PC-3 (cell line): ENCODE measurements at regions not wholly inside any gene's neighbourhood (a gene's known extent, or its start where the extent isn't known, plus 50 kb on each side); places are given as distances from the start of the nearest gene placed in this dataset.

Experiments
- ATAC-seq: fragments of 200-7000 bp; cut with Tn5 transposase; 2 replicates; pipeline ENCODE4 v1.9.1; 2020; ENCODE audit warnings: mild to moderate bottlenecking, moderate library complexity
- BruUV-seq: library from RNA; stranded (reverse); fragments of 400-500 nt; replicated peaks from 2 replicates; lab custom pipeline; 2021; lab: Mats Ljungman, UMichigan
- CTCF ChIA-PET: fragments of 300-600 bp; sonication (Branson Sonifier 250); formaldehyde crosslinking; loops from one replicate; lab custom pipeline; 2022; ENCODE audit warnings: antibody characterized with exemption; lab: Charles Lee
- POLR2A ChIA-PET: fragments of 300-600 bp; sonication (Branson Sonifier 250); formaldehyde crosslinking; loops from one replicate; lab custom pipeline; 2022; ENCODE audit warnings: antibody characterized with exemption; ENCODE audit not compliant: unreplicated experiment; lab: Charles Lee
- DNase-seq: peaks from one replicate; pipeline ENCODE4 v3.0.0-alpha.2; 2015
- H2AFZ ChIP-seq: fragments of 300-600 bp; sonication (generic); 2 replicates; pipeline ENCODE4 v1.6.0; 2016; ENCODE audit warnings: antibody characterized with exemption, low read length
- H3F3A ChIP-seq: fragments of 300-600 bp; sonication (generic); one replicate; pipeline ENCODE4 v1.6.0; 2017; ENCODE audit warnings: antibody characterized with exemption, low read length, control low read depth, mild to moderate bottlenecking; ENCODE audit not compliant: unreplicated experiment
- H3K27ac ChIP-seq: fragments of 300-600 bp; sonication (generic); 2 replicates; pipeline ENCODE4 v1.5.1; 2016; ENCODE audit warnings: mild to moderate bottlenecking, low read length
- H3K27me3 ChIP-seq: fragments of 300-600 bp; sonication (generic); 2 replicates; pipeline ENCODE4 v1.6.1; 2016; ENCODE audit warnings: low read length, mixed read lengths
- H3K36me3 ChIP-seq: fragments of 300-600 bp; sonication (generic); 2 replicates; pipeline ENCODE4 v1.6.1; 2016; ENCODE audit warnings: low read depth, mixed run types, low read length, mixed read lengths
- H3K4me1 ChIP-seq: fragments of 300-600 bp; sonication (generic); 2 replicates; pipeline ENCODE4 v1.5.1; 2016; ENCODE audit warnings: low read length; ENCODE audit not compliant: insufficient read depth
- H3K4me2 ChIP-seq: fragments of 300-600 bp; sonication (generic); 2 replicates; pipeline ENCODE4 v1.6.0; 2016; ENCODE audit warnings: low read length
- H3K4me3 ChIP-seq: fragments of 300-600 bp; sonication (generic); 2 replicates; pipeline ENCODE4 v1.5.1; 2016; ENCODE audit warnings: mild to moderate bottlenecking, low read length, mixed read lengths
- H3K79me2 ChIP-seq: fragments of 300-600 bp; sonication (generic); 2 replicates; pipeline ENCODE4 v1.6.1; 2017; ENCODE audit warnings: low read length, mixed read lengths
- H3K9ac ChIP-seq: fragments of 300-600 bp; sonication (generic); 2 replicates; pipeline ENCODE4 v1.6.0; 2016; ENCODE audit warnings: mild to moderate bottlenecking, low read length
- H3K9me2 ChIP-seq: fragments of 300-600 bp; sonication (generic); replicated peaks from 2 replicates; pipeline ENCODE4 v1.6.1; 2016; ENCODE audit warnings: mixed run types, low read length, mixed read lengths
- H3K9me3 ChIP-seq: fragments of 300-600 bp; sonication (generic); 2 replicates; pipeline ENCODE4 v1.6.1; 2016; ENCODE audit warnings: low read length, mixed read lengths
- H4K20me1 ChIP-seq: fragments of 300-600 bp; sonication (generic); 2 replicates; pipeline ENCODE4 v1.6.1; 2016; ENCODE audit warnings: low read length, mixed read lengths
- EZH2 ChIP-seq: fragments of 300-600 bp; sonication (generic); IDR thresholded peaks from one replicate; pipeline ENCODE4 v1.6.1; 2017; ENCODE audit warnings: antibody characterized with exemption, mild to moderate bottlenecking, low read length; ENCODE audit not compliant: unreplicated experiment
- EZH2phosphoT487 ChIP-seq: fragments of 300-600 bp; sonication (generic); IDR thresholded peaks from 2 replicates; pipeline ENCODE4 v1.6.1; 2018; ENCODE audit warnings: mild to moderate bottlenecking, antibody characterized with exemption, low read length, borderline replicate concordance
- intact Hi-C: fragments of 100-400 bp; cut with micrococcal nuclease; formaldehyde crosslinking; loops from 2 replicates; pipeline ENCODE4 v1.9.0; 2023
- TF ChIP-seq, protein P1 (sequence below): fragments of 300-600 bp; sonication (generic); conservative IDR thresholded peaks from 2 replicates; pipeline ENCODE4 v1.5.1; 2017; ENCODE audit warnings: antibody characterized with exemption, low read depth, mild to moderate bottlenecking, low read length

DNA sequence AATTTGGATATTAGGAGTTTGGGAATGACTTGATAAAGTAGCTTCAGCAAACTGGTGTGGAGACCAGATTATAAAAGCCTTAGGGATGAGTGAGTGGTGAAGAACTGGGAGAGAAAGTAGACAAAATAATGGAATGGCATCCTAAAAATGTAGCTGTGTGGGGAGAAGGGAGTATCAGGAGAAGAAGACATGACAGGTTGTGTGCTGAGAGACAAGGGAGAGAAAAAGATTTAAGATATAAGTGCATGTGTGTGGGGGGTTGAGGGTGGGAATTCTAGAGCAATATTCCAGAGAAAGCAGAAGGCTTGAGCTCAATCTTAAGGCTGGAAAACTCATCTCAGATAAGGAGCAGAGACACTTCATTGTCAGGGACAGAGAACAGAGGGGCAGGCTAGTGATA, 159.5 kb downstream of the HNMT start:
- ChIA-PET CTCF (no interaction called here), POLR2A (no interaction called here)
- no peak overlapping the region for H3K4me2 ChIP-seq
- no peak for TF ChIP-seq EZH2
- TF ChIP-seq, protein P1, sequence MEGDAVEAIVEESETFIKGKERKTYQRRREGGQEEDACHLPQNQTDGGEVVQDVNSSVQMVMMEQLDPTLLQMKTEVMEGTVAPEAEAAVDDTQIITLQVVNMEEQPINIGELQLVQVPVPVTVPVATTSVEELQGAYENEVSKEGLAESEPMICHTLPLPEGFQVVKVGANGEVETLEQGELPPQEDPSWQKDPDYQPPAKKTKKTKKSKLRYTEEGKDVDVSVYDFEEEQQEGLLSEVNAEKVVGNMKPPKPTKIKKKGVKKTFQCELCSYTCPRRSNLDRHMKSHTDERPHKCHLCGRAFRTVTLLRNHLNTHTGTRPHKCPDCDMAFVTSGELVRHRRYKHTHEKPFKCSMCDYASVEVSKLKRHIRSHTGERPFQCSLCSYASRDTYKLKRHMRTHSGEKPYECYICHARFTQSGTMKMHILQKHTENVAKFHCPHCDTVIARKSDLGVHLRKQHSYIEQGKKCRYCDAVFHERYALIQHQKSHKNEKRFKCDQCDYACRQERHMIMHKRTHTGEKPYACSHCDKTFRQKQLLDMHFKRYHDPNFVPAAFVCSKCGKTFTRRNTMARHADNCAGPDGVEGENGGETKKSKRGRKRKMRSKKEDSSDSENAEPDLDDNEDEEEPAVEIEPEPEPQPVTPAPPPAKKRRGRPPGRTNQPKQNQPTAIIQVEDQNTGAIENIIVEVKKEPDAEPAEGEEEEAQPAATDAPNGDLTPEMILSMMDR: no peak
- no peaks in the 10 kb centered on the region for H3K9me3 ChIP-seq
- no peaks in the 10 kb centered on the region for H4K20me1 ChIP-seq
- ATAC-seq (no peak), DNase-seq (no peak)
- H3K79me2 ChIP-seq: no peaks in the 10 kb centered on the region
- H3K27ac ChIP-seq: no peak overlapping the region
- peaks cover 19% of the 10 kb centered on the region for H3K4me1 ChIP-seq
- H2AFZ ChIP-seq: no peak overlapping the region
- H3F3A ChIP-seq: no peaks in the 10 kb centered on the region
- no peaks in the 10 kb centered on the region for H3K9me2 ChIP-seq
- no peaks in the 10 kb centered on the region for H3K27me3 ChIP-seq
- intact Hi-C loops: no loop called here
- H3K36me3 ChIP-seq: no peaks in the 10 kb centered on the region
- no peak overlapping the region for H3K9ac ChIP-seq
- no peak overlapping the region for H3K4me3 ChIP-seq
- BruUV-seq: no TSS peak

DNA sequence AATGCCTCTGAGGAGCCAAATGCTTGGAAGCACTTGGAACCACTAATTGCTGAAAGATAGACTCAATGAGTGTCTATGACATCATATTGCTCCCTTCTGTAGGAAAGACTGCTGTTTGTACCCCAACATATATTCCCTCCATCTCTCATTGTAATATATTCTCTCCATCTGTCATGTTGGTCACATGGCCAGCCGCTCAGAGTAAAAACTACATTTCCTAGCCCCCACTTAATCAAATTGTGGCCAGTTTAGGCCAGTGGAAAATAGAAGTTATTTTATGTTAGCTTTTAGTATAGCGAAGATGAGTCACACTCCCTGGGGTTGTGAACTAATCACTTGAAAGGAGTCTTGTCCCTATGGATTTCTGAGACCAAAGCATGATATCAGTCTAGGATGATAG, 160.2 kb downstream of the HNMT start:
- no TSS peak for BruUV-seq
- Histone ChIP-seq H3K9me3 (no peaks in the 10 kb centered on the region), H3K4me3 (no peak overlapping the region), H3K4me2 (no peak overlapping the region), H3K4me1 (peaks cover 19% of the 10 kb centered on the region), H3K9me2 (no peaks in the 10 kb centered on the region), H3K27ac (no peak overlapping the region), H4K20me1 (no peaks in the 10 kb centered on the region), H2AFZ (no peak overlapping the region), H3K9ac (no peak overlapping the region), H3K79me2 (no peaks in the 10 kb centered on the region), H3K36me3 (no peaks in the 10 kb centered on the region), H3F3A (no peaks in the 10 kb centered on the region), H3K27me3 (no peaks in the 10 kb centered on the region)
- ChIA-PET POLR2A (no interaction called here), CTCF (no interaction called here)
- intact Hi-C loops: no loop called here
- TF ChIP-seq EZH2phosphoT487: no peak
- TF ChIP-seq, protein P1: no peak
- no peak for TF ChIP-seq EZH2
- ATAC-seq (no peak), DNase-seq (no peak)

DNA sequence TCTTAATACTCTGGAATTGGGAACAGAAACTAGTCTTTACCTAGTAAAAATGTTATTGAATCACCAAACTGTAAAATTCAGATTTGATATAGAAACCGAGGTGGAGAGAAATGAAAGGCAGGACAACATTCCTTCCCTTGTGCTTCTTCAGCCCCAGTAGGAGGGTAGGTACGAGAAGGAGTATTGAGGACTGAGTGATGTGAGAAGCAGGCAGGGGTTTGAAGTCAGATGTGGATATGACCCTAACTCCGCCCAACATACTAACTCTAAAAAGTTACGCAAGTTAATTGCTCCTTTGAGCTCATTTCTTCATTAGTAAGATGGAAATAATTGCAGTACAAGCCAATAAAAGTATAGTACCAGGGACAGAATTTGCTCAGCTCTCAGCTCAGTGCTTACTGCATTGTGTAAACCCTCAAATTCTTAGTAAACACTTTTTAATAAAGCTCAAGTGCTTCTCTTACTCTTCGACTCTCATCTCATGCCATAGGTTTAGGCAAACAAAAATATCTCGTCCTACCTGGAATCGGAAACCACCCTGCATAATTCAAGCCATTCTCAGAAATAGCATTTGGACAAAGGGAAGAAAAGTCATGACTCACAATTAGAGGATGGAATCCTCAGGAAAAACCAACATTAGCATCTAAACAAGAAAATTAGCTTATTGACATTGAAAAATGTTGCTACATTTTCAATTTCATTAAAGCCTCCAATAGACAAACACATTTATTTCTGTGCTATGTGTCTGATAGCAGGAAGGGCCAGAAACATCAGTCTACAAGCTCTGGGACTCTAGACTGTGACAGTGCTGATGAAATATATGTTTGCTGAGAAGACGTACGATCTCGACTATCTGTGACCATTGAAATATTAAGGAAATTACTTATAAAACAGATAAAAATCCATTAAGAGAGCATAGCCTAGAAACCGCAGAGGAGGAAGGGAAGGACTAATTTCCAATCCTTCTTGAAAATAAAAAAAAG, 161.3 kb downstream of the HNMT start:
- Histone ChIP-seq H3K27me3 (no peaks in the 10 kb centered on the region), H3K9ac (no peak overlapping the region), H3K27ac (no peak overlapping the region), H3F3A (no peaks in the 10 kb centered on the region), H3K4me2 (no peak overlapping the region), H4K20me1 (no peaks in the 10 kb centered on the region), H3K4me3 (no peak overlapping the region), H3K9me3 (no peaks in the 10 kb centered on the region), H3K9me2 (no peaks in the 10 kb centered on the region), H2AFZ (no peak overlapping the region), H3K79me2 (no peaks in the 10 kb centered on the region), H3K4me1 (peaks cover 19% of the 10 kb centered on the region), H3K36me3 (no peaks in the 10 kb centered on the region)
- intact Hi-C loops: no loop called here
- ATAC-seq (no peak), DNase-seq (no peak)
- TF ChIP-seq EZH2phosphoT487: no peak
- no peak for TF ChIP-seq EZH2
- TF ChIP-seq, protein P1: no peak
- CTCF ChIA-PET: no interaction called here
- BruUV-seq: no TSS peak
- POLR2A ChIA-PET: no interaction called here
